ENCODE measurements at regions not wholly inside any gene's neighbourhood (a gene's known extent, or its start where the extent isn't known, plus 50 kb on each side); places are given as distances from the start of the nearest gene placed in this dataset.

DNA sequence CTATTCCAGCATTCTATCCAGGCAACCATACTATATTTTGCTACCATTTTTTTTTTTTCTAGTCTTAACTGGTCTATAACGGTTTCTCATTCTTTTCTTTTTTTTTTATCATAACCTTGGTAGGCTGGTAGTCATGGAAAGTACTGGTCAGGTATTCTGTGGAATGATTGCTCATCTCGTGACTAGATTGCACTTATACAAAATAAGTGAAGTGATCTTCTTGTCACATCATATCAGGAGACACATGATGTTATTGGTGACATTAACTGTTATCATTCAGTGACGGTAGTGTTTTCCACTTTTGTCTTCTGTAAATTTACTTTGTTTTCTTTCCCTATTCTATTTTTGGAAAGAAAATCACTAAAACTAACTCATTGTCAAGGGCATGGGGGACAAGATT is 239.3 kb upstream of the SLITRK6 start:
- H2AK5ac ChIP-seq (ENCODE audit: low read depth, low read length) = no peak overlapping the region
- H3K27ac ChIP-seq (ENCODE audit: insufficient read depth, low read length) = no peak overlapping the region
- no TSS peak for BruUV-seq (replicated peaks)
- no peak overlapping the region for H3K4me3 ChIP-seq (ENCODE audit: insufficient read depth, low read depth, low read length)
- H3K4me2 ChIP-seq (ENCODE audit: low read depth, low read length) = no peak overlapping the region
- WGBS, 2 experiments (ENCODE audit: extremely low coverage in 2 of 2, insufficient read length in 1 of 2) = no CpG with 5 or more reads among the region's 3 CpGs
- no peak overlapping the region for H3K4ac ChIP-seq (ENCODE audit: low read depth, low read length)
- no peak for ATAC-seq (ENCODE audit: low read depth)
- no peak overlapping the region for H2BK120ac ChIP-seq (ENCODE audit: low read depth, low read length)
- no peak overlapping the region for H2BK15ac ChIP-seq (ENCODE audit: low read depth, low read length)
- ChIA-PET CTCF (no interaction called here), POLR2A (ENCODE audit: unreplicated experiment) (no interaction called here)
- no peaks in the 10 kb centered on the region for H3K4me1 ChIP-seq (ENCODE audit: control insufficient read depth, insufficient read depth, low read length)
- H3K9me1 ChIP-seq (ENCODE audit: insufficient read depth, low read length) = no peaks in the 10 kb centered on the region
- H2BK20ac ChIP-seq (ENCODE audit: low read depth, low read length) = no peak overlapping the region
- no peak overlapping the region for H2AFZ ChIP-seq (replicated peaks; ENCODE audit: low read length, poor library complexity)
- no peak overlapping the region for H3K18ac ChIP-seq (ENCODE audit: low read depth, low read length)
- no peak overlapping the region for H2AK9ac ChIP-seq (replicated peaks; ENCODE audit: low read depth, low read length, poor library complexity)
- DNase-seq = no peak
- no peak overlapping the region for H3K23ac ChIP-seq (ENCODE audit: low read depth, low read length)
- H4K8ac ChIP-seq (ENCODE audit: low read depth in 2 of 2, low read length in 2 of 2) = no peak overlapping the region
- no peak overlapping the region for H4K5ac ChIP-seq (ENCODE audit: low read depth, low read length)
- dilution Hi-C loops (cut with HindIII; ENCODE audit: low sequenced_read_pairs, unreplicated experiment) (no loop called here), intact Hi-C loops (cut with micrococcal nuclease) (no loop called here), in situ Hi-C loops (cut with MboI; ENCODE audit: low sequenced_read_pairs) (no loop called here)
- no peaks in the 10 kb centered on the region for H3K79me1 ChIP-seq (ENCODE audit: low read depth in 1 of 2, low read length in 2 of 2)
- TF ChIP-seq BHLHE40 (IDR thresholded peaks at IDR 0.05; ENCODE audit: low read depth, low read length) (no peak), MXI1 (IDR thresholded peaks at IDR 0.05; ENCODE audit: borderline replicate concordance, low read depth, low read length) (no peak), POLR2A (IDR thresholded peaks at IDR 0.05; ENCODE audit: low read depth, low read length) (no peak), RFX5 (IDR thresholded peaks at IDR 0.05; ENCODE audit: low read depth, low read length) (no peak), MAZ (IDR thresholded peaks at IDR 0.05; ENCODE audit: borderline replicate concordance, low read depth, low read length) (no peak), CEBPB (IDR thresholded peaks at IDR 0.05; ENCODE audit: low read depth, low read length) (no peak), RCOR1 (IDR thresholded peaks at IDR 0.05; ENCODE audit: insufficient replicate concordance, low read length) (no peak), RAD21 (IDR thresholded peaks at IDR 0.05; ENCODE audit: low read length) (no peak), SMC3 (IDR thresholded peaks at IDR 0.05; ENCODE audit: low read depth, low read length) (no peak), FOS (IDR thresholded peaks at IDR 0.05; ENCODE audit: low read depth, low read length) (no peak), NFE2L2 (IDR thresholded peaks at IDR 0.05; ENCODE audit: low read depth, low read length) (no peak), CHD1 (IDR thresholded peaks at IDR 0.05; ENCODE audit: low read depth, low read length) (no peak), MAFK (IDR thresholded peaks at IDR 0.05; ENCODE audit: low read depth, low read length) (no peak)
- TF ChIP-seq, protein P1, sequence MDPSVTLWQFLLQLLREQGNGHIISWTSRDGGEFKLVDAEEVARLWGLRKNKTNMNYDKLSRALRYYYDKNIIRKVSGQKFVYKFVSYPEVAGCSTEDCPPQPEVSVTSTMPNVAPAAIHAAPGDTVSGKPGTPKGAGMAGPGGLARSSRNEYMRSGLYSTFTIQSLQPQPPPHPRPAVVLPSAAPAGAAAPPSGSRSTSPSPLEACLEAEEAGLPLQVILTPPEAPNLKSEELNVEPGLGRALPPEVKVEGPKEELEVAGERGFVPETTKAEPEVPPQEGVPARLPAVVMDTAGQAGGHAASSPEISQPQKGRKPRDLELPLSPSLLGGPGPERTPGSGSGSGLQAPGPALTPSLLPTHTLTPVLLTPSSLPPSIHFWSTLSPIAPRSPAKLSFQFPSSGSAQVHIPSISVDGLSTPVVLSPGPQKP (IDR thresholded peaks at IDR 0.05; ENCODE audit: borderline replicate concordance, low read depth, low read length) = no peak
- TF ChIP-seq, protein P2, sequence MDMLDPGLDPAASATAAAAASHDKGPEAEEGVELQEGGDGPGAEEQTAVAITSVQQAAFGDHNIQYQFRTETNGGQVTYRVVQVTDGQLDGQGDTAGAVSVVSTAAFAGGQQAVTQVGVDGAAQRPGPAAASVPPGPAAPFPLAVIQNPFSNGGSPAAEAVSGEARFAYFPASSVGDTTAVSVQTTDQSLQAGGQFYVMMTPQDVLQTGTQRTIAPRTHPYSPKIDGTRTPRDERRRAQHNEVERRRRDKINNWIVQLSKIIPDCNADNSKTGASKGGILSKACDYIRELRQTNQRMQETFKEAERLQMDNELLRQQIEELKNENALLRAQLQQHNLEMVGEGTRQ (IDR thresholded peaks at IDR 0.05; ENCODE audit: low read depth, low read length) = no peak
- TF ChIP-seq, protein P3, sequence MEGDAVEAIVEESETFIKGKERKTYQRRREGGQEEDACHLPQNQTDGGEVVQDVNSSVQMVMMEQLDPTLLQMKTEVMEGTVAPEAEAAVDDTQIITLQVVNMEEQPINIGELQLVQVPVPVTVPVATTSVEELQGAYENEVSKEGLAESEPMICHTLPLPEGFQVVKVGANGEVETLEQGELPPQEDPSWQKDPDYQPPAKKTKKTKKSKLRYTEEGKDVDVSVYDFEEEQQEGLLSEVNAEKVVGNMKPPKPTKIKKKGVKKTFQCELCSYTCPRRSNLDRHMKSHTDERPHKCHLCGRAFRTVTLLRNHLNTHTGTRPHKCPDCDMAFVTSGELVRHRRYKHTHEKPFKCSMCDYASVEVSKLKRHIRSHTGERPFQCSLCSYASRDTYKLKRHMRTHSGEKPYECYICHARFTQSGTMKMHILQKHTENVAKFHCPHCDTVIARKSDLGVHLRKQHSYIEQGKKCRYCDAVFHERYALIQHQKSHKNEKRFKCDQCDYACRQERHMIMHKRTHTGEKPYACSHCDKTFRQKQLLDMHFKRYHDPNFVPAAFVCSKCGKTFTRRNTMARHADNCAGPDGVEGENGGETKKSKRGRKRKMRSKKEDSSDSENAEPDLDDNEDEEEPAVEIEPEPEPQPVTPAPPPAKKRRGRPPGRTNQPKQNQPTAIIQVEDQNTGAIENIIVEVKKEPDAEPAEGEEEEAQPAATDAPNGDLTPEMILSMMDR (conservative IDR thresholded peaks at IDR 0.05; ENCODE audit: low read depth, low read length) = no peak
- no peaks in the 10 kb centered on the region for H3K36me3 ChIP-seq (ENCODE audit: control insufficient read depth, insufficient read depth, low read length)
- H3K27me3 ChIP-seq (ENCODE audit: control insufficient read depth, insufficient read depth, low read length) = no peaks in the 10 kb centered on the region
- no peak overlapping the region for H4K91ac ChIP-seq (ENCODE audit: insufficient read depth, low read depth, low read length)
- H3K9me3 ChIP-seq (ENCODE audit: control insufficient read depth, insufficient read depth, low read length) = no peaks in the 10 kb centered on the region; the same call in 1 of the 2 replicates
- no peak overlapping the region for H2BK5ac ChIP-seq (ENCODE audit: low read depth, low read length, poor library complexity, severe bottlenecking)
- H3K9ac ChIP-seq (ENCODE audit: low read depth, low read length) = no peak overlapping the region
- H4K20me1 ChIP-seq (ENCODE audit: insufficient read depth, low read length) = no peaks in the 10 kb centered on the region
- H3K56ac ChIP-seq (ENCODE audit: extremely low read depth, insufficient read depth, low read length) = no peak overlapping the region
- H3K14ac ChIP-seq (replicated peaks; ENCODE audit: low read depth, low read length) = no peak overlapping the region

Measured in IMR-90 (cell line).